ENCODE measurements at regions not wholly inside any gene's neighbourhood (a gene's known extent, or its start where the extent isn't known, plus 50 kb on each side); places are given as distances from the start of the nearest gene placed in this dataset.

DNA sequence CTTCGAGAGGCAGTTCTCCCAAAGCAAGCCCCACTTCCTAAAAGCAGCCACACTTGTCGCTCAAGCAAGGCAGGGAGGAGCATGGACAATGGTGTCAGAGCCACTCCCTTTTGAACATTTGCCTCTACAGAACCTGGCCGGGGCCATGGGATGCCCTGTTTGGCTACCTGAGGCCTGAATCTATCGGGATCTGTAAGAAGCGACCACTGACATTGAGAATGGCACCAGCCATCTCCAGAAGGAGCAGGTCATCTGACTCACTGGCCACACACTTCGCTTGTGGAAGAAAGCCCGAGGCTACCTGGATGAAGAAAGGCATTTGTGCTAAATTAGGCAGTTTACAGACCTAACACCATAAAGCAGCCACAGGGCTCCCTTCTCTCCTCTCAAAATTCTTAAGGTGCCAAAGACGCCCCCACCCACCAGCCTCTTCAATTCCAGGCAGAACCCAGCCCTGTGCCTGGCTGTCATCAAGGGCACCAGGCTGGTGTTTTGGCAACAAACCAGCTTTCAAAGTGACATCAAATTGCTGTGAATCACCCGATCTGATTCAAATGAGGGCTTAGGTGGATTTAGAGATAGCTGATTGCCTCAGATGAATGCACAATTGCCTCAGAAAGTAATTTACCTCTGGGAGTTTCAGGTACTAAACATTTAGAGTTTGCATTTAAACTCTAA, 104.8 kb downstream of the ETS2 start:
- Histone ChIP-seq H3K9ac (ENCODE audit: low read depth in 1 of 2, low read length in 2 of 2) (peak overlapping the region in 1 of 2 donors; percentile 8), H3K27ac (ENCODE audit: low read depth in 1 of 2, low read length in 2 of 2) (peak overlapping the region; percentile 93 to 96), H3K4me1 (ENCODE audit: control insufficient read depth in 4 of 4, insufficient read depth in 4 of 4, low read length in 3 of 4) (peaks cover 0 to 43% (median 19%) of the 10 kb centered on the region in 4 donors), H3K4me3 (ENCODE audit: low read depth in 1 of 3, low read length in 3 of 3) (no peak overlapping the region), H3K36me3 (ENCODE audit: control insufficient read depth in 4 of 4, insufficient read depth in 3 of 4, low read depth in 1 of 4, low read length in 3 of 4) (no peaks in the 10 kb centered on the region), H3K27me3 (ENCODE audit: control insufficient read depth in 4 of 4, insufficient read depth in 4 of 4, low read length in 3 of 4) (no peaks in the 10 kb centered on the region), H3K9me3 (ENCODE audit: control insufficient read depth in 4 of 4, low read length in 3 of 4) (no peaks in the 10 kb centered on the region)
- WGBS = 76% methylated on average over 9 of the region's 9 CpGs
- DNase-seq (ENCODE audit: low spot score) = no peak
- TF ChIP-seq, protein P1, sequence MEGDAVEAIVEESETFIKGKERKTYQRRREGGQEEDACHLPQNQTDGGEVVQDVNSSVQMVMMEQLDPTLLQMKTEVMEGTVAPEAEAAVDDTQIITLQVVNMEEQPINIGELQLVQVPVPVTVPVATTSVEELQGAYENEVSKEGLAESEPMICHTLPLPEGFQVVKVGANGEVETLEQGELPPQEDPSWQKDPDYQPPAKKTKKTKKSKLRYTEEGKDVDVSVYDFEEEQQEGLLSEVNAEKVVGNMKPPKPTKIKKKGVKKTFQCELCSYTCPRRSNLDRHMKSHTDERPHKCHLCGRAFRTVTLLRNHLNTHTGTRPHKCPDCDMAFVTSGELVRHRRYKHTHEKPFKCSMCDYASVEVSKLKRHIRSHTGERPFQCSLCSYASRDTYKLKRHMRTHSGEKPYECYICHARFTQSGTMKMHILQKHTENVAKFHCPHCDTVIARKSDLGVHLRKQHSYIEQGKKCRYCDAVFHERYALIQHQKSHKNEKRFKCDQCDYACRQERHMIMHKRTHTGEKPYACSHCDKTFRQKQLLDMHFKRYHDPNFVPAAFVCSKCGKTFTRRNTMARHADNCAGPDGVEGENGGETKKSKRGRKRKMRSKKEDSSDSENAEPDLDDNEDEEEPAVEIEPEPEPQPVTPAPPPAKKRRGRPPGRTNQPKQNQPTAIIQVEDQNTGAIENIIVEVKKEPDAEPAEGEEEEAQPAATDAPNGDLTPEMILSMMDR (IDR thresholded peaks at IDR 0.05; ENCODE audit: low read depth, low read length, missing input control) = no peak
- no peak for TF ChIP-seq TAF1 (conservative IDR thresholded peaks at IDR 0.05)
- peak; percentile 59 to 84 for TF ChIP-seq RXRA (IDR thresholded peaks at IDR 0.05)
- no peak for TF ChIP-seq FOXA2 (IDR thresholded peaks at IDR 0.05)
- peak in 1 of 2 donors; percentile 54 for TF ChIP-seq EGR1 (IDR thresholded peaks at IDR 0.05; ENCODE audit: low read depth in 2 of 2)
- TF ChIP-seq GABPA (IDR thresholded peaks at IDR 0.05 in 1 of 2, conservative IDR thresholded peaks at IDR 0.05 in 1 of 2) = no peak
- no peak for TF ChIP-seq HNF4G (IDR thresholded peaks at IDR 0.05)
- peak; percentile 70 for TF ChIP-seq SP1 (IDR thresholded peaks at IDR 0.05)
- peak; percentile 40 to 67 for TF ChIP-seq HNF4A (conservative IDR thresholded peaks at IDR 0.05)
- TF ChIP-seq, protein P2, sequence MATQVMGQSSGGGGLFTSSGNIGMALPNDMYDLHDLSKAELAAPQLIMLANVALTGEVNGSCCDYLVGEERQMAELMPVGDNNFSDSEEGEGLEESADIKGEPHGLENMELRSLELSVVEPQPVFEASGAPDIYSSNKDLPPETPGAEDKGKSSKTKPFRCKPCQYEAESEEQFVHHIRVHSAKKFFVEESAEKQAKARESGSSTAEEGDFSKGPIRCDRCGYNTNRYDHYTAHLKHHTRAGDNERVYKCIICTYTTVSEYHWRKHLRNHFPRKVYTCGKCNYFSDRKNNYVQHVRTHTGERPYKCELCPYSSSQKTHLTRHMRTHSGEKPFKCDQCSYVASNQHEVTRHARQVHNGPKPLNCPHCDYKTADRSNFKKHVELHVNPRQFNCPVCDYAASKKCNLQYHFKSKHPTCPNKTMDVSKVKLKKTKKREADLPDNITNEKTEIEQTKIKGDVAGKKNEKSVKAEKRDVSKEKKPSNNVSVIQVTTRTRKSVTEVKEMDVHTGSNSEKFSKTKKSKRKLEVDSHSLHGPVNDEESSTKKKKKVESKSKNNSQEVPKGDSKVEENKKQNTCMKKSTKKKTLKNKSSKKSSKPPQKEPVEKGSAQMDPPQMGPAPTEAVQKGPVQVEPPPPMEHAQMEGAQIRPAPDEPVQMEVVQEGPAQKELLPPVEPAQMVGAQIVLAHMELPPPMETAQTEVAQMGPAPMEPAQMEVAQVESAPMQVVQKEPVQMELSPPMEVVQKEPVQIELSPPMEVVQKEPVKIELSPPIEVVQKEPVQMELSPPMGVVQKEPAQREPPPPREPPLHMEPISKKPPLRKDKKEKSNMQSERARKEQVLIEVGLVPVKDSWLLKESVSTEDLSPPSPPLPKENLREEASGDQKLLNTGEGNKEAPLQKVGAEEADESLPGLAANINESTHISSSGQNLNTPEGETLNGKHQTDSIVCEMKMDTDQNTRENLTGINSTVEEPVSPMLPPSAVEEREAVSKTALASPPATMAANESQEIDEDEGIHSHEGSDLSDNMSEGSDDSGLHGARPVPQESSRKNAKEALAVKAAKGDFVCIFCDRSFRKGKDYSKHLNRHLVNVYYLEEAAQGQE (IDR thresholded peaks at IDR 0.05) = no peak
- TF ChIP-seq, protein P3, sequence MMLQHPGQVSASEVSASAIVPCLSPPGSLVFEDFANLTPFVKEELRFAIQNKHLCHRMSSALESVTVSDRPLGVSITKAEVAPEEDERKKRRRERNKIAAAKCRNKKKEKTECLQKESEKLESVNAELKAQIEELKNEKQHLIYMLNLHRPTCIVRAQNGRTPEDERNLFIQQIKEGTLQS (IDR thresholded peaks at IDR 0.05) = peak; percentile 54
- TF ChIP-seq YY1 (IDR thresholded peaks at IDR 0.05) = no peak
- TF ChIP-seq RAD21 (IDR thresholded peaks at IDR 0.05) = peak; percentile 45 to 59
- TF ChIP-seq, protein P4, sequence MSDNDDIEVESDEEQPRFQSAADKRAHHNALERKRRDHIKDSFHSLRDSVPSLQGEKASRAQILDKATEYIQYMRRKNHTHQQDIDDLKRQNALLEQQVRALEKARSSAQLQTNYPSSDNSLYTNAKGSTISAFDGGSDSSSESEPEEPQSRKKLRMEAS (IDR thresholded peaks at IDR 0.05) = no peak
- peak in 1 of 2 donors; percentile 69 for TF ChIP-seq JUND (IDR thresholded peaks at IDR 0.05)
- TF ChIP-seq, protein P5, sequence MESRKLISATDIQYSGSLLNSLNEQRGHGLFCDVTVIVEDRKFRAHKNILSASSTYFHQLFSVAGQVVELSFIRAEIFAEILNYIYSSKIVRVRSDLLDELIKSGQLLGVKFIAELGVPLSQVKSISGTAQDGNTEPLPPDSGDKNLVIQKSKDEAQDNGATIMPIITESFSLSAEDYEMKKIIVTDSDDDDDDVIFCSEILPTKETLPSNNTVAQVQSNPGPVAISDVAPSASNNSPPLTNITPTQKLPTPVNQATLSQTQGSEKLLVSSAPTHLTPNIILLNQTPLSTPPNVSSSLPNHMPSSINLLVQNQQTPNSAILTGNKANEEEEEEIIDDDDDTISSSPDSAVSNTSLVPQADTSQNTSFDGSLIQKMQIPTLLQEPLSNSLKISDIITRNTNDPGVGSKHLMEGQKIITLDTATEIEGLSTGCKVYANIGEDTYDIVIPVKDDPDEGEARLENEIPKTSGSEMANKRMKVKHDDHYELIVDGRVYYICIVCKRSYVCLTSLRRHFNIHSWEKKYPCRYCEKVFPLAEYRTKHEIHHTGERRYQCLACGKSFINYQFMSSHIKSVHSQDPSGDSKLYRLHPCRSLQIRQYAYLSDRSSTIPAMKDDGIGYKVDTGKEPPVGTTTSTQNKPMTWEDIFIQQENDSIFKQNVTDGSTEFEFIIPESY (IDR thresholded peaks at IDR 0.05) = no peak
- TF ChIP-seq FOXA1 (IDR thresholded peaks at IDR 0.05) = no peak
- TF ChIP-seq NR2F2 (IDR thresholded peaks at IDR 0.05) = no peak
